GM12878 (cell line): ENCODE measurements at regions not wholly inside any gene's neighbourhood (a gene's known extent, or its start where the extent isn't known, plus 50 kb on each side); places are given as distances from the start of the nearest gene placed in this dataset.

Experiments used
- ATAC-seq: fragments of 200-7000 bp; cut with Tn5 transposase; 3 replicates; pipeline ENCODE4 v1.9.1; 2020; ENCODE audit warnings: mild to moderate bottlenecking, moderate library complexity
- BruUV-seq: library from RNA; stranded (reverse); fragments of 400-500 nt; replicated peaks from 2 replicates; lab custom pipeline; 2021; lab: Mats Ljungman, UMichigan
- CTCF ChIA-PET: fragments of 300-600 bp; sonication (Branson Sonifier 250); formaldehyde crosslinking; extraction: SDS; loops from one replicate; lab custom pipeline; 2021; ENCODE audit warnings: inconsistent platforms; lab: Yijun Ruan, JAX
- POLR2A ChIA-PET: fragments of 350-600 bp; formaldehyde crosslinking; extraction: SDS; loops from one replicate; lab custom pipeline; 2021; ENCODE audit warnings: inconsistent platforms; lab: Charles Lee
- RAD21 ChIA-PET: fragments of 300-600 bp; sonication (Branson Sonifier 250); formaldehyde crosslinking; loops from one replicate; lab custom pipeline; 2023; ENCODE audit warnings: antibody characterized with exemption; ENCODE audit not compliant: unreplicated experiment; lab: Charles Lee
- SMC1A ChIA-PET: fragments of 300-600 bp; sonication (Branson Sonifier 250); formaldehyde crosslinking; loops from one replicate; lab custom pipeline; 2023; ENCODE audit not compliant: unreplicated experiment, uncharacterized antibody; lab: Charles Lee
- DNase-seq: peaks from one replicate; pipeline ENCODE4 v3.0.0-alpha.2; 2011; ENCODE audit warnings: low read depth, low spot score
- FAIRE-seq: peaks from 3 replicates; lab custom pipeline; 2011; peaks lifted over from hg19 to GRCh38; lab: Jason Lieb, UNC
- H2AFZ ChIP-seq: 2 replicates; pipeline ENCODE4 v1.6.0; 2011; ENCODE audit warnings: low read depth, low read length, control low read depth; ENCODE audit not compliant: control insufficient read depth
- H3K27ac ChIP-seq: 2 replicates; pipeline ENCODE4 v1.5.1; 2011; ENCODE audit warnings: control low read depth; ENCODE audit not compliant: control insufficient read depth, insufficient read depth
- H3K27me3 ChIP-seq, 2 experiments: replicated peaks in 1 of 2; 2 replicates each; pipeline versions ENCODE4 v1.6.0 to v1.6.1; 2011; ENCODE audit warnings: low read length in 1 of 2; ENCODE audit not compliant: control insufficient read depth in 2 of 2, insufficient read depth in 2 of 2
- H3K36me3 ChIP-seq, 2 experiments: 2 replicates each; pipeline ENCODE4 v1.5.1; 2011; ENCODE audit warnings: low read length in 1 of 2; ENCODE audit not compliant: control insufficient read depth in 2 of 2, insufficient read depth in 2 of 2
- H3K4me1 ChIP-seq: 2 replicates; pipeline ENCODE4 v1.6.1; 2011; ENCODE audit warnings: mild to moderate bottlenecking, low read length, moderate library complexity, mixed read lengths; ENCODE audit not compliant: control insufficient read depth, insufficient read depth
- H3K4me2 ChIP-seq: 2 replicates; pipeline ENCODE4 v1.6.0; 2011; ENCODE audit warnings: control low read depth; ENCODE audit not compliant: control insufficient read depth, insufficient read depth
- H3K4me3 ChIP-seq: fragments of 200-600 bp; sonication (generic); 2 replicates; pipeline ENCODE4 v1.5.1; 2016
- H3K79me2 ChIP-seq: 2 replicates; pipeline ENCODE4 v1.6.0; 2011; ENCODE audit warnings: low read length; ENCODE audit not compliant: control insufficient read depth, insufficient read depth
- H3K9ac ChIP-seq: 2 replicates; pipeline ENCODE4 v1.8.0; 2011; ENCODE audit warnings: low read length, control low read depth, mixed read lengths; ENCODE audit not compliant: control insufficient read depth, insufficient read depth
- H3K9me3 ChIP-seq: replicated peaks from 3 replicates; pipeline ENCODE4 v1.5.1; 2011; ENCODE audit warnings: mild to moderate bottlenecking, low read length; ENCODE audit not compliant: control insufficient read depth, insufficient read depth
- H4K20me1 ChIP-seq: 2 replicates; pipeline ENCODE4 v1.6.0; 2011; ENCODE audit not compliant: control insufficient read depth, insufficient read depth
- CBX5 ChIP-seq: sonication (generic); IDR thresholded peaks from 2 replicates; pipeline ENCODE4 v1.6.1; 2016; ENCODE audit warnings: low read depth, moderate library complexity, mild to moderate bottlenecking, inconsistent platforms
- CHD1 ChIP-seq: IDR thresholded peaks from 2 replicates; pipeline ENCODE4 v1.6.1; 2012; ENCODE audit warnings: low read depth, low read length, improper control_type of control experiment
- CREB1 ChIP-seq: IDR thresholded peaks from 2 replicates; pipeline ENCODE4 v1.6.1; 2012; ENCODE audit warnings: low read depth, mild to moderate bottlenecking, inconsistent platforms
- E2F8 ChIP-seq: fragments of 450-650 bp; IDR thresholded peaks from 2 replicates; pipeline ENCODE4 v1.6.1; 2018; ENCODE audit warnings: mild to moderate bottlenecking, low read depth, moderate library complexity; ENCODE audit not compliant: partially characterized antibody
- FOS ChIP-seq: IDR thresholded peaks from 3 replicates; pipeline ENCODE4 v1.6.1; 2011; ENCODE audit warnings: borderline replicate concordance; ENCODE audit not compliant: insufficient read length; ENCODE audit errors: extremely low read depth
- JUNB ChIP-seq: IDR thresholded peaks from 2 replicates; pipeline ENCODE4 v1.6.1; 2016; ENCODE audit warnings: antibody characterized with exemption, mild to moderate bottlenecking
- MXI1 ChIP-seq: fragments of 150-350 bp; IDR thresholded peaks from 2 replicates; pipeline ENCODE4 v1.6.1; 2011; ENCODE audit warnings: low read depth, mild to moderate bottlenecking, inconsistent platforms, low read length, improper control_type of control experiment
- RAD21 ChIP-seq: IDR thresholded peaks from 2 replicates; pipeline ENCODE4 v1.6.1; 2011; ENCODE audit warnings: mild to moderate bottlenecking, low read depth, low read length, moderate library complexity; ENCODE audit not compliant: insufficient read depth
- RBBP5 ChIP-seq: fragments of 200-600 bp; sonication (generic); conservative IDR thresholded peaks from 2 replicates; pipeline ENCODE4 v1.6.1; 2016
- RELB ChIP-seq: fragments of 450-650 bp; IDR thresholded peaks from 2 replicates; pipeline ENCODE4 v1.6.1; 2017; ENCODE audit warnings: low read depth, mild to moderate bottlenecking, moderate library complexity
- RUNX3 ChIP-seq: IDR thresholded peaks from 2 replicates; pipeline ENCODE4 v1.6.1; 2012; ENCODE audit warnings: low read length, inconsistent platforms
- STAT3 ChIP-seq: IDR thresholded peaks from 2 replicates; pipeline ENCODE4 v1.6.1; 2011; ENCODE audit warnings: low read depth, low read length, improper control_type of control experiment
- WGBS: methylation state at CpG from one replicate; pipeline ENCODE4 v1.1.6; 2016; ENCODE audit warnings: low lambda C conversion rate; ENCODE audit not compliant: insufficient replicate concordance, insufficient coverage; ENCODE audit errors: missing lambda C conversion rate; 5-methylcytosine and 5-hydroxymethylcytosine counted together
- in situ Hi-C: fragments of 300-500 bp; cut with MboI; formaldehyde crosslinking; loops from 9 replicates; pipeline ENCODE4 v1.14.3; 2018; ENCODE audit warnings: mixed read lengths
- intact Hi-C: fragments of 100-400 bp; cut with micrococcal nuclease; formaldehyde crosslinking; loops from one replicate; pipeline ENCODE4 v1.14.2; 2022; ENCODE audit not compliant: unreplicated experiment

- TF ChIP-seq MXI1: no peak
These were observed 165.9 kb upstream of the MYO3A start (continued) for GRCh38 chr10:25768167-25768566.

GRCh38 chr10:25778646-25779045, 155.4 kb upstream of the MYO3A start:
- Histone ChIP-seq H3K4me2 (no peak overlapping the region), H3K9me3 (no peaks in the 10 kb centered on the region), H3K4me3 (no peak overlapping the region), H3K4me1 (no peaks in the 10 kb centered on the region), H3K9ac (no peak overlapping the region), H2AFZ (no peak overlapping the region), H3K36me3 (no peaks in the 10 kb centered on the region), H3K27ac (no peak overlapping the region), H3K27me3 (no peaks in the 10 kb centered on the region), H3K79me2 (no peaks in the 10 kb centered on the region), H4K20me1 (no peaks in the 10 kb centered on the region)
- RAD21 ChIA-PET: no interaction called here
- CTCF ChIA-PET: no interaction called here
- no peak for TF ChIP-seq STAT3
- no peak for TF ChIP-seq CBX5
- no peak for TF ChIP-seq FOS
- DNase-seq: no peak
- intact Hi-C loops (no loop called here), in situ Hi-C loops (loop anchor here (10.0 kb wide), 1 partner anchor 1686 kb away; no protein-coding TSS in a partner anchor)
- no peak for FAIRE-seq
- POLR2A ChIA-PET: no interaction called here
- no TSS peak for BruUV-seq
- no peak for ATAC-seq
- WGBS: 23% methylated on average over 5 of the region's 5 CpGs
- SMC1A ChIA-PET: no interaction called here

GRCh38 chr10:25786161-25786560, 147.9 kb upstream of the MYO3A start:
- in situ Hi-C loops: no loop called here
- no peak overlapping the region for H3K4me2 ChIP-seq

More at GRCh38 chr10:25786161-25786560, 147.9 kb upstream of the MYO3A start:
- ChIA-PET POLR2A (no interaction called here), SMC1A (no interaction called here), RAD21 (no interaction called here), CTCF (no interaction called here)
- Histone ChIP-seq H3K4me3 (no peak overlapping the region), H3K9ac (no peak overlapping the region), H2AFZ (no peak overlapping the region), H3K36me3 (no peaks in the 10 kb centered on the region), H3K27me3 (no peaks in the 10 kb centered on the region; a peak in 1 of 4 replicates), H3K27ac (no peak overlapping the region), H3K4me1 (no peaks in the 10 kb centered on the region), H4K20me1 (no peaks in the 10 kb centered on the region), H3K79me2 (no peaks in the 10 kb centered on the region), H3K9me3 (no peaks in the 10 kb centered on the region)
- DNase-seq (no peak), FAIRE-seq (no peak), ATAC-seq (no peak)
- WGBS: 10% methylated on average over 4 of the region's 4 CpGs
- intact Hi-C loops: no loop called here
- BruUV-seq: no TSS peak
- no peak for TF ChIP-seq CREB1
- TF ChIP-seq JUNB: no peak
- no peak for TF ChIP-seq RBBP5
- TF ChIP-seq RAD21: no peak
- TF ChIP-seq RELB: no peak
- no peak for TF ChIP-seq CHD1
- no peak for TF ChIP-seq E2F8
- no peak for TF ChIP-seq RUNX3
